Astrocyte of the cerebellum (primary cell): ENCODE measurements at regions not wholly inside any gene's neighbourhood (a gene's known extent, or its start where the extent isn't known, plus 50 kb on each side); places are given as distances from the start of the nearest gene placed in this dataset.

Experiments used
- DNase-seq: peaks from one replicate; pipeline ENCODE4 v3.0.0-alpha.2; 2011; ENCODE audit warnings: low read depth
- H3K4me3 ChIP-seq: 2 replicates; pipeline ENCODE4 v1.5.1; 2011; ENCODE audit warnings: mild to moderate bottlenecking, low read depth, low read length, moderate library complexity
- in situ Hi-C: cut with HindIII; loops from 2 replicates; pipeline ENCODE4 v1.10.0; 2017; ENCODE audit warnings: low sequenced_read_pairs
- TF ChIP-seq, protein P1 (sequence below): IDR thresholded peaks from 2 replicates; pipeline ENCODE4 v1.5.1; 2012; ENCODE audit warnings: low read length, low read depth, moderate library complexity, mild to moderate bottlenecking; ENCODE audit errors: missing control alignments

GRCh38 chr12:28079539-28079938 is 107.0 kb upstream of the PTHLH start:
- no peak for DNase-seq
- H3K4me3 ChIP-seq, result no peak overlapping the region
- TF ChIP-seq, protein P1, sequence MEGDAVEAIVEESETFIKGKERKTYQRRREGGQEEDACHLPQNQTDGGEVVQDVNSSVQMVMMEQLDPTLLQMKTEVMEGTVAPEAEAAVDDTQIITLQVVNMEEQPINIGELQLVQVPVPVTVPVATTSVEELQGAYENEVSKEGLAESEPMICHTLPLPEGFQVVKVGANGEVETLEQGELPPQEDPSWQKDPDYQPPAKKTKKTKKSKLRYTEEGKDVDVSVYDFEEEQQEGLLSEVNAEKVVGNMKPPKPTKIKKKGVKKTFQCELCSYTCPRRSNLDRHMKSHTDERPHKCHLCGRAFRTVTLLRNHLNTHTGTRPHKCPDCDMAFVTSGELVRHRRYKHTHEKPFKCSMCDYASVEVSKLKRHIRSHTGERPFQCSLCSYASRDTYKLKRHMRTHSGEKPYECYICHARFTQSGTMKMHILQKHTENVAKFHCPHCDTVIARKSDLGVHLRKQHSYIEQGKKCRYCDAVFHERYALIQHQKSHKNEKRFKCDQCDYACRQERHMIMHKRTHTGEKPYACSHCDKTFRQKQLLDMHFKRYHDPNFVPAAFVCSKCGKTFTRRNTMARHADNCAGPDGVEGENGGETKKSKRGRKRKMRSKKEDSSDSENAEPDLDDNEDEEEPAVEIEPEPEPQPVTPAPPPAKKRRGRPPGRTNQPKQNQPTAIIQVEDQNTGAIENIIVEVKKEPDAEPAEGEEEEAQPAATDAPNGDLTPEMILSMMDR, result no peak
- in situ Hi-C loops, result no loop called here

GRCh38 chr12:28082096-28082495 is 108.2 kb upstream of the CCDC91 start:
- in situ Hi-C loops, result no loop called here

GRCh38 chr12:28083840-28084678 is 106.2 kb upstream of the CCDC91 start:
- TF ChIP-seq, protein P1, result no peak

More at GRCh38 chr12:28082096-28082495, 108.2 kb upstream of the CCDC91 start:
- DNase-seq, result no peak
- TF ChIP-seq, protein P1, result no peak
- no peak overlapping the region for H3K4me3 ChIP-seq

DNA sequence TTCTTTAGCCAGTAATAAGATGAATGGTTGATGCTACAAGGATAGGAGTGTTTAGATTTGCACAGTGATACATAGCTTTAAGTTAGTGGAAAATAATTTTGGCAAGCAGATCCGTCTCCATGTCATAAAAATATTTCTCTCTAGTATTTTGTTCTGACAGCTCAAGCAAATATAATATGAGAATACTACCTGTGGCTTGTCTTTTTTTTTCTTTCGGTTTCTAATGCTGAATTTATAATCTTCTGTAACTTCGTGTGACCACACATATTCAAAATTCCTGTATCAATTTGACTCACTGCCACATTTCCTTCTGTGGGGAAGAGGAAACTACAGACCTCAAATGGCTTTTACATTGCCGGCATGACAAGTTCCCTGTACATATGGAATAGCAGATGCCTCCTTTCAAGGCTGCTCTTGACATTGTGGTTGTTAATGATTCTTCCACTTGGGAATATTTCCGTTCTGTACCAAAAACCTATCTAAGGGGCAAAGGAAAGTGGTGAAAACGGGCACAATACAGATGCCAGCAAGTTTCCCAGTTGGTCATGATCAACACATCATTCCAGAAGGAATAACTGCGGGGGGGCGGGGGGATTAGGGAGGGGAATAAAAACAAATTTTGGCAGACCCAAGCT is 103.6 kb upstream of the CCDC91 start:
- TF ChIP-seq, protein P1, result no peak
- in situ Hi-C loops, result no loop called here
- no peak for DNase-seq

More at GRCh38 chr12:28083840-28084678, 106.2 kb upstream of the CCDC91 start:
- no peak overlapping the region for H3K4me3 ChIP-seq
- no peak for DNase-seq
- in situ Hi-C loops, result no loop called here

GRCh38 chr12:28088566-28089272 is 101.5 kb upstream of the CCDC91 start:
- TF ChIP-seq, protein P1, result no peak
- no peak for DNase-seq
- in situ Hi-C loops, result no loop called here
- no peak overlapping the region for H3K4me3 ChIP-seq

More for the DNA sequence above, 103.6 kb upstream of the CCDC91 start:
- no peak overlapping the region for H3K4me3 ChIP-seq

GRCh38 chr12:28089338-28089737 is 100.9 kb upstream of the CCDC91 start:
- TF ChIP-seq, protein P1, result no peak
- no peak for DNase-seq
- in situ Hi-C loops, result no loop called here
- no peak overlapping the region for H3K4me3 ChIP-seq
